ENCODE measurements at regions not wholly inside any gene's neighbourhood (a gene's known extent, or its start where the extent isn't known, plus 50 kb on each side); places are given as distances from the start of the nearest gene placed in this dataset.
"Not testable (repeated sequence)": the region's sequence is repeated elsewhere in the genome, so short reads cannot be mapped to it uniquely, and the experiment has no call there.

DNA sequence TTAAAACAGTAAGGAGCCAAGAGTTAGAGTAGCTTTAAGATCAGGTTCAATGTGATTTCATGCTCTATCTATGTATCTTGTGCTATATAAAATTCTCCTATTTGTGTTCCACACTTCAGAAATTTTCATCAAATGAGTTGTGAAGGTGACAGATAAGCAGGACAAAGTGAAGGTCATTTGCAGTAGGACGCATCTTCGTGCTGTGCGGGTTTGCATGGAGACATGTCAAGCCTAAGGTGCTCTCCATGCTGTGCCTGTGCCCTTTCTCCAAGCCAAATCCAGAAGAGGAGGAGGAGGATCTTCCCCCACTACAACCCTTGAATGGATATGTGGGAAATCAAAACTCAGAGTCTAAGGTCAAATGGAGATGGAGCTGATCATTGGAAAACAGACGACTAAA, 147.3 kb upstream of the NEDD9 start:
- peaks cover 78% of the 10 kb centered on the region for H3K4me1 ChIP-seq (ENCODE audit: insufficient read depth, low read length)
- H3K9me3 ChIP-seq (ENCODE audit: low read depth, low read length): no peaks in the 10 kb centered on the region
- no peaks in the 10 kb centered on the region for H3K27me3 ChIP-seq (ENCODE audit: insufficient read depth, low read length)
- no peak overlapping the region for H3K4me3 ChIP-seq (ENCODE audit: low read length)

DNA sequence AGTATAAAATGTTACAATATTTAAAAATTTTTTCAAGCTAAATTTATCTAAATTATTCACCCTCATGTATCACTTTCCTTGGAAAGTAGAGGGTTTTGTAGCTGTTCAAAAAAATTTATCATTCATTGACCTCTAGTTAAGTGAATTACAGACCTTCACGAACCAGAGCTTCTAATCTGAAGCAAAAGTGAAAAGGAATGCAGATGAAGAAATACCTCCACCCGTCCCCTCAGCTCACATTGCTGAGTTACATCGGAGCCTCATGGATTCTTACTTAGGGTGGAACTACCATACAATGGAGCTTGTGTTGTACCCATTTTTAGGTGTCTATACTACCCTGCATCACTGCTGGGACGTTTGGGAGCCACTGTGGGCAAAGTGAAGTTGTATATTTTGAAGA, 146.2 kb upstream of the NEDD9 start:
- H3K4me3 ChIP-seq (ENCODE audit: low read length): no peak overlapping the region
- peaks cover 90% of the 10 kb centered on the region for H3K4me1 ChIP-seq (ENCODE audit: insufficient read depth, low read length)
- no peaks in the 10 kb centered on the region for H3K27me3 ChIP-seq (ENCODE audit: insufficient read depth, low read length)
- H3K9me3 ChIP-seq (ENCODE audit: low read depth, low read length): no peaks in the 10 kb centered on the region

DNA sequence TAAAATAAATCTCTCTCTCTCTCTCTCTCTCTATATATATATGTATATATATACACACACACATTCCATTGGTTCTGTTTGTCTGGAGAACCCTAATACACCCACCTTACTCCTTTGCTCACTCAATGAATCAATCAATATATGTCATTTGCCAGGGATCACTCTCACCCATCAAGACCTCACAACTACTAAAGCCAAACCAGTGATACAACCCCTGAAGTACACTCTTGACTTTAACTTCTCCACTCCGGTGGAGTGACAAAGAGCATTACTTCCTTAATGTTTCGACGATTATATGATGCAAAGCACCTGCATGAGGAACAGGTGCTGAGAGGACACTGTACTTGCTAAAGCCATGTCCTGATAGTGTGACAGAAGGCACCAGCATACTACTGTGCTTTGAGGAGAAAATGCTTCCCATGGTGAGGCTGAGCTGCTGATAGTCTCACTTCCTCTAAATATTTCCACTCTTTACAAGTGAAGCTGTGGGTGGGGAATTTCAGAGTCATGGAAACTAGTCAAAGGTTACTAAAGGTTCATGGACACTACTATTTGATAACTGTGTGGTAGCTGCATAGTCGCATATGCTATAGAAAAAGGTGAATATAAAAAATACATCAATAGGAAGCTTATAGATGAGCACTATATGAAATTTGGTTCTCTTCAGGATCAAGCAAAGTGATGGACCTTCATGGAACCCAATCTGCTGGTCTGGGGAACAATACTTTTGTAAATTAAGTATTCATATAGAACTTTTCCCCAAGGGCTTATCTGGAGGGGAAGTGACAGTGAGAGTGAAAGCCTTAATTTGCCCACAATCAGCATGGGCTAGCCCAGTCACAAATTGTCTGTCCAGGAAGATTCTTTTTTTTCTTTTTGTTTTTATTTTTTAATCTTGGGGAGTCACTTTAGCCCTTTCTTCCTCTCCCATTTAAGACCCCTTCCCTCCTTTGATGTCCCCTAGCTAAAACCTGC, 141.9 kb upstream of the NEDD9 start:
- Histone ChIP-seq H3K27me3 (ENCODE audit: insufficient read depth, low read length) (no peaks in the 10 kb centered on the region), H3K9me3 (ENCODE audit: low read depth, low read length) (no peaks in the 10 kb centered on the region), H3K4me3 (ENCODE audit: low read length) (no peak overlapping the region), H3K4me1 (ENCODE audit: insufficient read depth, low read length) (peaks cover 84% of the 10 kb centered on the region)

DNA sequence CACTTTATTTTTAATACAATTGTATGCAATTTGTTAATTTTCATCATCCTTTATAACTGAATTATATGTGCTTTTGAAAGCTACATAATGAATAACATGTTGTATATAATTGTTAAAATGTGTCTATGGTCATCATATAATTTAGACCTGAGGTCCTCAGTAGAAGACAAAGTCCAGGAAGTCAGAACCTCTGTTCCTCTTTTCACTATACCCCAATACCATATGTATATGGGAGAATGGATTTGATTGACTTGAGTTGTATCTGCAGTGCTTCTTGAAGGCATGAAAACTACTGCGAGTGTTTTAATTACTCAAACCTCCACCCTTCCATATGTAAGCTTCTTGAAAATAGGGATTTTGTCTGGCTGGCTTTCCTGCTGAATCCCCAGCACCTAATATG, 140.7 kb upstream of the NEDD9 start:
- H3K27me3 ChIP-seq (ENCODE audit: insufficient read depth, low read length): no peaks in the 10 kb centered on the region
- H3K4me1 ChIP-seq (ENCODE audit: insufficient read depth, low read length): peaks cover 75% of the 10 kb centered on the region
- no peaks in the 10 kb centered on the region for H3K9me3 ChIP-seq (ENCODE audit: low read depth, low read length)
- H3K4me3 ChIP-seq (ENCODE audit: low read length): no peak overlapping the region

DNA sequence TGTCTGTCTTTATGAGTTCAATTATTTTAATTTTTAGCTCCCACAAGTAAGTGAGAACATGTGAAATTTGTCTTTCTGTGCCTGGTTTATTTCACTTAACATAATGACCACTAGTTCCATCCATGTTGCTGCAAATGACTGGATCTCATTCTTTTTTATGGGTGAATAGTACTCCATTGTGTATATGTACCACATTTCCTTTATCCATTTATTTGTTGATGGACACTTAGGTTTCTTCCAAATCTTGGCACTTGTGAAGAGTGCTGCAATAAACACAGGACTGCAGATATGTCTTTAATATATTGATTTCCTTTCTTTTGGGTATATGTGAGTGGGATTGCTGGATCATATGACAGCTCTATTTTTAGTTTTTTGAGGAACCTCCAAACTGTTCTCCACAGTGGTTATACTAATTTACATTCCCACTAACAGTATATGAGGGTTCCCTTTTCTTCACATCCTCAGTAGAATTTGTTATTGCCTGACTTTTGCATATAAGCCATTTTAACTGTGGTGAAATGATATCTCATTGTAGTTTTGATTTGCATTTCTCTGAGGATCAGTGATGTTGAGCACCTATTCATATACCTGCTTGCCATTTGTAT, 139.8 kb upstream of the NEDD9 start:
- not testable (repeated sequence) for H3K4me3 ChIP-seq (ENCODE audit: low read length); H3K9me3 ChIP-seq (ENCODE audit: low read depth, low read length); H3K27me3 ChIP-seq (ENCODE audit: insufficient read depth, low read length)
- H3K4me1 ChIP-seq (ENCODE audit: insufficient read depth, low read length): peaks cover 74% of the 10 kb centered on the region

DNA sequence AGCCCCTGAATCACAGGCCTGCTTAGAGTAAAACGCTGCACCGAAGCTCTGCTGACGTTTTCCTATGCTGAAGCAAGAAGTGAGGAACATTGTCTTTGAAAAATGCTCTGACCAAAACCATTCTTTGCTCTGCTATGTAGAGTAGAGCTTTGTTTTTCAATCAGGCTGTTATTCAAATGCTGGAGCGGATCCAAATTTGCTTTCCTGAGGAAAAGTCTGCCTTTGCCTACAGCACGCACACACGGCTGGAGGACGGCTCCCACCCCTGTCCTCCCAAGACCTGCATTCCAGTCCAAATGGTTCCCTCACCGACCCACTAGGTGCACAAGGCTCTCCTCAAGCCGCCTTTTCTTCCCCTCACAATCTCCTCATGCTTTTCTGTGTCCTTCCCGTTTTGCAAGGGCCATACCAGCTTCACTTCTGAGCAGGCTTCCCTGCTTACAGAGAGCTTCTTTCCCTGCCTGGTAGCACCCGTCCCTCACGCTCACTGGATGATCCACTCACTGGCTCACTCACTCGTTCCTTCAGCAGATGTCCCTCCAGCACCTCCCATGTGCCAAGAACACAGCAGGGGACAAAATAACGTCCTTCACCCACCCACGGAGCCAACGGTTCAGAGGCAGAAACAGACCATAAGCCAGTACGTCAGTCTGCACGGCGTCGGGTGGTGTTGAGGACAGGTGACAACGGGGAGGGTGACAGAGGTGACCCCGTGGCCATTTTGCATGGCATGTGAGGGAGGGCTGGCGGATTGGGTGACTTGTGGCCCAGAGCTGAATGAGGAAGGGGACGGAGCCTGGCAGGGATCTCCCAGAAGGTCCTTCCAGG, 137.9 kb upstream of the NEDD9 start:
- Histone ChIP-seq H3K4me1 (ENCODE audit: insufficient read depth, low read length) (peaks cover 74% of the 10 kb centered on the region), H3K4me3 (ENCODE audit: low read length) (no peak overlapping the region), H3K27me3 (ENCODE audit: insufficient read depth, low read length) (no peaks in the 10 kb centered on the region), H3K9me3 (ENCODE audit: low read depth, low read length) (no peaks in the 10 kb centered on the region)

DNA sequence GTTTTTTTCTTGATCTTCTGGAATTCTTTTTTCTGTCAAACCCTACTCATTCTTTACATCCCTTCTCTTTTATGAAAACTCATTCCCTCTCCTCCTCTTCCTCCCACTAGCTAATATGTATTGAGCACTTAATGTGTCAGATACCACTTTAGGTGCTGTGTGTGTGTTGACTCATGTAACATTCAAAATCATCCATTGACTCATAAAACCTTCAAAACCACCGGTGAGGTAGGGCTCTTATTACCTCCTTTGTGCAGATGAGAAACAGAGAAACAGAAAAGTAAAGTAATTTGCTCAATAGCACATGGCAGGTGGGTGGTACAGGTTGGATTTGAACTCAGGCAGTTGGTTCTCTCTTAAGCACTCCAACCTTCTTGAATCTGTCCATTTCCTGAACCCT, 136.3 kb upstream of the NEDD9 start:
- H3K27me3 ChIP-seq (ENCODE audit: insufficient read depth, low read length): no peaks in the 10 kb centered on the region
- no peaks in the 10 kb centered on the region for H3K9me3 ChIP-seq (ENCODE audit: low read depth, low read length)
- no peak overlapping the region for H3K4me3 ChIP-seq (ENCODE audit: low read length)
- H3K4me1 ChIP-seq (ENCODE audit: insufficient read depth, low read length): peaks cover 71% of the 10 kb centered on the region

DNA sequence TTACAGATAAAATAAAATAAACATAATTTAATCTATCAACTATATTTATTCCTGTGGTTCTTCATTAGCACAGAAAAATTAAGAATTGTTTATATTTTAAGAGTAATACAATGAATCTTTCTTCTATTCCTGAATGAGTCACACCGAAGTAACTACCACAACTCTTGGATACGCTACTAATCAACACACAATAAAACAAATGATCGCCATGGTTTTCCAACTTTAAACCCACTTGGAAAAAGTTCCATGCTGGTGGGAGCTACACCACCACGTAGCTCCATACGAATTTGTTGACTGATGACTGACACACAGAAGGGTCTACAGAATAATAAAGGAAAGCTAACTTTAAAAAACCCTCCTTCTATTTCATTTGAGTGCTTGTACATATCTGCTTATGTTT, 135.8 kb upstream of the NEDD9 start:
- Histone ChIP-seq H3K4me3 (ENCODE audit: low read length) (no peak overlapping the region), H3K4me1 (ENCODE audit: insufficient read depth, low read length) (peaks cover 66% of the 10 kb centered on the region), H3K27me3 (ENCODE audit: insufficient read depth, low read length) (no peaks in the 10 kb centered on the region), H3K9me3 (ENCODE audit: low read depth, low read length) (no peaks in the 10 kb centered on the region)

DNA sequence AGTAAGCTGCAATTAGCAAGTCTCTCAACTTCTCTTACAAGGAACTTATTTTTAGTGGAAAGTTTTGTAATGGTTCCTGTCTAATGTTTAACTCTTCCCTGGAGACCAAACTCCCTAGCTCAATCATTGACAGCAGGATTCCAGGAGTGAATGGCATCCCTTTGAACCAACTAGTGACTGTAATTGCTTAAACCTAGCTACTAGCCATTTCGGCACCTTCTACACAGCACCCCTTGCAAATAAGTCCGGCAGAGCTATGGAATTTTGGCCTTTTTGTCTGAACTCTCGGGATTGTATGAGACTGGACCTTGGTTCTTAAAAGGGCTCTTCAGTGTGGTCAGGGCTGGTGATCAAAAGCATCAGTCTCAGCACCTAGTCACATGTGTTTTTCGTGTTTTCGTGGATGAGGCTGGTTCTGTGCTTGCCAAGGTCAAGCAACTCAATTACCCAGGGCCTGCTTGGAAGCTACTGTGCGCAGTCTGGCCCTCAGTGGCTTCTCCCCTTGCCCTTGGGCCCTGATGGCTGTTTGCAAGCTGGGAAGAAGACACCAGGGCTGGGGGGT, 135.3 kb upstream of the NEDD9 start:
- Histone ChIP-seq H3K9me3 (ENCODE audit: low read depth, low read length) (no peaks in the 10 kb centered on the region), H3K4me1 (ENCODE audit: insufficient read depth, low read length) (peaks cover 61% of the 10 kb centered on the region), H3K4me3 (ENCODE audit: low read length) (no peak overlapping the region), H3K27me3 (ENCODE audit: insufficient read depth, low read length) (no peaks in the 10 kb centered on the region)

DNA sequence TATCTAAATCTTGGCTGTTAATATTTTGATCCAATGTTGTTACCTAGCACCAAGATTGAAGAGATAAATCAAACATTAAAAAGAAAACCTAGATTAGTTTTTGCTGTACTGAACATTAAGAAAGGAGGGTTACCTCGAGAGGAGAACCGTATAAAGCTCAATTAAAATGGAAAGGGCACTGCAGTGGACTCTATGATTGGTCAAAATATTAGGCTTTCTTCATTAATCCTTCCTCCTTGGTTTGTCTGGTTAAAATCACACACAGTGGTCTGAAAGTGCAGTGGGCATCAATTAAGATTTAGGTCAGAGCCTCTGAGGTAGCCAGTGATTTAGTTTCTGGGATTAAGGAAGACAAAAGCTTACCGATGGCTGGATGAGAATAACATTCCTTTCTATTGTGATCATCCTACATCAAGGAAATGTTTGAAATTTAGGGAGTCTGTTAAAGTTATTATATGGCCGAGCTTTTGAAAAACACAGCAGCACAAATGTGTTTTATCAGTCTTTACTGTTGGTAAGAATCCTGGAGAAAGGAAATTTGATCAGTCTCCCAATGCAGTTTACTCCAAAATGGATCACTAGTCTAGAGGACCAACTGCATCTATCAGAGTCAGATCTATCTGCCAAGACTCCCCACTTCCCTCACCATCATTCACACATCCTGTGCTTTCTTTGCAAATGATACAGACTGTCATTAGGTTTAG, 134.6 kb upstream of the NEDD9 start:
- no peaks in the 10 kb centered on the region for H3K27me3 ChIP-seq (ENCODE audit: insufficient read depth, low read length)
- H3K9me3 ChIP-seq (ENCODE audit: low read depth, low read length): no peaks in the 10 kb centered on the region
- no peak overlapping the region for H3K4me3 ChIP-seq (ENCODE audit: low read length)
- peaks cover 55% of the 10 kb centered on the region for H3K4me1 ChIP-seq (ENCODE audit: insufficient read depth, low read length)

DNA sequence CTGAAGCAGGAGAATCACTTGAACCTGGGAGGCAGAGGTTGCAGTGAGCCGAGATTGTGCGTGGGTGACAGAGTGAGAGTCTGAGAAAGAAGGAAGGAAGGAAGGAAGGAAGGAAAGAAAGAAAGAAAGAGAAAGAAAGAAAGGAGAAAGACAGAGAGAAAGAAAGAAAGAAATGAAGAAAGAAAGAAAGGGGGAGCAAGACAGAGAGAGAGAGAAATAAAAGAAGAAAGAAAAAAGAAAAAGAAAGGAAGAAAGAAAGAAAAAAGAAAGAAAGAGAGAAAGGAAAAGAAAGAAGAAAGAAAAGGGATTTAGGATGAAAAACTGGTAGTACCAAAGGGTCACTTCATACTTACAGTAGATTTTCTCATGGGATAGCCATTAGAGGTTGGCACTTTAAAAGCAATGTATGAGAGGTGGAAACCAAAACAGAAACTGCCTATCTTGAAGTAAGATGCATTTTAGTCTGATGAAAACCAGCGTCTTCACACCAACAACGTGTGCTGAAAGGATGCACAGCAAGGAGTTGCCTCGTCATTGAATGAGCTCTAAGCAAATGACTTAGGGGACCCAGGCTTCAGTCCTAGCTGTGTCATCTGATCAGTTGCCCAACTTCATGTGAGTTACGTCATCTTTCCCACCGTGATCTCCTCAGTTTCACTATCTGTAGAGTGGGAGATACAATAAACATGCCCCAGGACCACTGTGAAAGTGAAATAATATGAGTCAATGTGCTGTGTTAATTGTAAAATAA, 133.9 kb upstream of the NEDD9 start:
- no peak overlapping the region for H3K4me3 ChIP-seq (ENCODE audit: low read length)

DNA sequence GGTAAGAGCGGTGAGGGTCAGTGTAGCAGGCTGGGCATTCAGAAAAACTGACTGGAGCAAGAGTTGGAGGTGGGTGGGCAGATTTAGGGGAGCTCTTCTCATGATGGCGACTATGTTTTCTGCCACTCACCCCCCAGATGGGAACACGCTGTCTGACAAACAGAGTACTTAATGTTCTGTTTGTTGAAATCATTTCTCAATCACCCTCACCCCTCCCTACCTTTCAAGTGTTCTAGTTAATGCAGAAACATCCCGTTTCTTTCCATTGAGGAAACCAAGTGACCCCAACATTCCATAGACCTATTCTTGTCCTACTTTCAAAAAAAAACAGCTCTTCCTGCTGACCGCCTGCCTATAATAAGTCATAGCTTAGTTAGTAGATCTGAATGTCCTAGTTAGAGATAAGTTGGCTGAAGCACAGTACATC, 132.5 kb upstream of the NEDD9 start:
- H3K4me3 ChIP-seq (ENCODE audit: low read length): no peak overlapping the region
- H3K4me1 ChIP-seq (ENCODE audit: insufficient read depth, low read length): peaks cover 41% of the 10 kb centered on the region
- no peaks in the 10 kb centered on the region for H3K9me3 ChIP-seq (ENCODE audit: low read depth, low read length)
- H3K27me3 ChIP-seq (ENCODE audit: insufficient read depth, low read length): no peaks in the 10 kb centered on the region

More for the DNA sequence above, 133.9 kb upstream of the NEDD9 start:
- Histone ChIP-seq H3K4me1 (ENCODE audit: insufficient read depth, low read length) (peaks cover 55% of the 10 kb centered on the region), H3K27me3 (ENCODE audit: insufficient read depth, low read length) (no peaks in the 10 kb centered on the region), H3K9me3 (ENCODE audit: low read depth, low read length) (no peaks in the 10 kb centered on the region)

DNA sequence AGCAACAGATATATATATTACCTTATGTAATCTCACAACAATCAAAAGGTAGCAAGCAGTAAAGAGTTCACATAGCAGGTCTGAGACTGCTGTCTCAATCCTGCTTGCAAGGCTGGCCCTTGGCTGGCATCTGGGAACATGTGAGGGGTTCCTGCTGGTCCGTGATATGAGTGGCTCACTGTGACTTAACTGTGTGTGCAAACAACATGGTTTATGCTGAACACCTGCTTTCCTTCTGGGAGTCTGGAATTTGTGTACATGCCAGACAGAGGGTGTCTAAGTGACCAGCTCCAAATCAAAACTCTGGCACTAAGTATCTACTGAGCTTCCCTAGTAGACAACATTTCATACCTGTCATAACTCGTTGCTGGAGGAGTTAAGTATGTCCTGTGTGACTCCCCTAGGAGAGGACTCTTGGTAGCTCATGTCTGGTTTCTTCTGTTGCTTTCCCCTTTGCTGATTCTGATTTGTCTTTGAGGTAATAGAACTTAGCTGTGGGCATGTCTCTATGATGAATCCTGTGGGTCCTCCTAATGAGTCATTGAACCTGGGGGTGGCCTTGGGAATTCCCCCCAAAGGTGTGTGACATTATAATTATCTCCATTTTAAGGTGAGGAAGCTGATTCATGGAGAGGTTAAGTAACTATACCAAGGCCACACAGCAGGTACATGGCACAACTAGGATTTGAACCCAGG, 131.6 kb upstream of the NEDD9 start:
- H3K4me3 ChIP-seq (ENCODE audit: low read length): no peak overlapping the region
- no peaks in the 10 kb centered on the region for H3K9me3 ChIP-seq (ENCODE audit: low read depth, low read length)
- peaks cover 43% of the 10 kb centered on the region for H3K4me1 ChIP-seq (ENCODE audit: insufficient read depth, low read length)
- H3K27me3 ChIP-seq (ENCODE audit: insufficient read depth, low read length): no peaks in the 10 kb centered on the region
